GM12873 (cell line): ENCODE measurements at regions not wholly inside any gene's neighbourhood (a gene's known extent, or its start where the extent isn't known, plus 50 kb on each side); places are given as distances from the start of the nearest gene placed in this dataset.

Experiments used
- TF ChIP-seq, protein P1 (sequence below): IDR thresholded peaks from 2 replicates; pipeline ENCODE4 v1.5.1; 2012; ENCODE audit warnings: low read depth, mild to moderate bottlenecking, moderate library complexity, low read length, control low read depth; ENCODE audit not compliant: insufficient read depth; ENCODE audit errors: missing control alignments

DNA sequence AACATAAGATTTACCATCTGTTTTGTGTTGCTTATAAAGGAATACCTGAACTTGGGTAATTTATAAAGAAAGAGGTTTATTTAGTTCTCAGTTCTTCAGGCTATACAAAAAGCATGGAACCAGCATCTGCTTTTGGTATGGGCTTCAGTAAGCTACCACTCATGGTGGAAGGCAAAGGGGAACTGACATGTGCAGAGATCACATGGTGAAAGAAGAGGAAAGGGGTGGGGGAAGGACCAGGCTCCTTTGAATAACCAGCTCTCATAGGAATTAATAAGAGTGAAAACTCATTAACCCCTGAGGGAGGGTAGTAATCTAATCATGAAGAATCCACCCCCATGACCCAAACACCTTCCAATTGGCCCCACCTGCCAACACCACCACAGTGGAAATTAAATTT is 89.5 kb upstream of the TMEM170B start:
- TF ChIP-seq, protein P1, sequence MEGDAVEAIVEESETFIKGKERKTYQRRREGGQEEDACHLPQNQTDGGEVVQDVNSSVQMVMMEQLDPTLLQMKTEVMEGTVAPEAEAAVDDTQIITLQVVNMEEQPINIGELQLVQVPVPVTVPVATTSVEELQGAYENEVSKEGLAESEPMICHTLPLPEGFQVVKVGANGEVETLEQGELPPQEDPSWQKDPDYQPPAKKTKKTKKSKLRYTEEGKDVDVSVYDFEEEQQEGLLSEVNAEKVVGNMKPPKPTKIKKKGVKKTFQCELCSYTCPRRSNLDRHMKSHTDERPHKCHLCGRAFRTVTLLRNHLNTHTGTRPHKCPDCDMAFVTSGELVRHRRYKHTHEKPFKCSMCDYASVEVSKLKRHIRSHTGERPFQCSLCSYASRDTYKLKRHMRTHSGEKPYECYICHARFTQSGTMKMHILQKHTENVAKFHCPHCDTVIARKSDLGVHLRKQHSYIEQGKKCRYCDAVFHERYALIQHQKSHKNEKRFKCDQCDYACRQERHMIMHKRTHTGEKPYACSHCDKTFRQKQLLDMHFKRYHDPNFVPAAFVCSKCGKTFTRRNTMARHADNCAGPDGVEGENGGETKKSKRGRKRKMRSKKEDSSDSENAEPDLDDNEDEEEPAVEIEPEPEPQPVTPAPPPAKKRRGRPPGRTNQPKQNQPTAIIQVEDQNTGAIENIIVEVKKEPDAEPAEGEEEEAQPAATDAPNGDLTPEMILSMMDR = no peak

DNA sequence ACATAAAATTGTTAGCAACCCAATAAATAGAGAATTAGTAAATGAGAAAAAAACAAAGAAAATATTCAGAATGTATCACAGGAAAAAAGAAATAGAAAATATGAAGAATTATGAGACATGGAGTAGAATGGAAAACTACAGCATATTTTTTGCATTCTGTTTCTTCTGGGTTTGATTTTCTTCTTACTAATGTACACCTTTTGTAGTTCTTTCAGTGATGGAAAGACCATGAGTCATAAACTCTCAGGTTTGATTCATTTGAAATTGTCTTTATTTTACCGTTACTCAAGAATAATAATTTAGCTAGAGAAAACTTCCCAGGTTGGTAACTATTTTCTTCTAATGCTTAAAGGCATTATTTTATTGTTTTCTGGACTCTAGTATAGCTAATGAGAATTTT is 90.3 kb upstream of the TMEM170B start:
- TF ChIP-seq, protein P1 = no peak

DNA sequence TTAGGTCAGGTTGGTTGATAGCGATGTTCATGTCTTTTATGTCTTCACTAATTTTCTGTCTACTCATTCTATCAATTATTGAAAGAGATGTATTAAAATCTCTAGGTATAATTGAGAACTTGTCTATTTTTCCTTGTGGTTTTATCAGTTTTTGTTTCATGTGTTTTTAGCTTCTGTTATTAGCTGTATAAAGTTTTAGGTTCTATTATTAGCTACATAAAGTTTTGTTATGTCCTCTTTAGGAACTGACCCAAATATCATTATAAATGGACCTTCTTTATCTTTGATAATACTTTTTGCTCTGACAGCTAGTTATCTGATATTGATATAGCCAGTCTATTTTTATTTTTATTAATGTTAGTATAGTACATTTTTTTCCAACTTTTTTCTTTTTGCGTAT is 92.4 kb upstream of the TMEM170B start:
- TF ChIP-seq, protein P1 = no peak

DNA sequence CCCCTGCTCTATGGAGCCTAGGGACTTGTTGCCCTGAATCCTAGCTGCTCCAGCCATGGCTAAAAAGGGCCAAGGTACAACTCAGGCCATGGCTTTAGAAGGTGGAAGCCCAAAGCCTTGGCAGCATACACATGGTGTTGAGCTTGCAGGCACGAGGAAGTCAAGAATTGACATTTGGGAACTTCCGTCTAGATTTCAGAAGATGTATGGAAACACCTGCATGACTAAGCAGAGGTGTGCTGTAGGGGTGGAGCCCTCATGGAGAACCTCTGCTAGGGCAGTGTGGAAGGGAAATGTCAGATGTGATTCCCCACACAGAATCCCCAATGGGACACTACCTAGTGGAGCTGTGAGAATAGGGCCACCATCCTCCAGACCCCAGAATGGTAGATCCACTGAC is 95.1 kb upstream of the TMEM170B start:
- TF ChIP-seq, protein P1 = no peak

DNA sequence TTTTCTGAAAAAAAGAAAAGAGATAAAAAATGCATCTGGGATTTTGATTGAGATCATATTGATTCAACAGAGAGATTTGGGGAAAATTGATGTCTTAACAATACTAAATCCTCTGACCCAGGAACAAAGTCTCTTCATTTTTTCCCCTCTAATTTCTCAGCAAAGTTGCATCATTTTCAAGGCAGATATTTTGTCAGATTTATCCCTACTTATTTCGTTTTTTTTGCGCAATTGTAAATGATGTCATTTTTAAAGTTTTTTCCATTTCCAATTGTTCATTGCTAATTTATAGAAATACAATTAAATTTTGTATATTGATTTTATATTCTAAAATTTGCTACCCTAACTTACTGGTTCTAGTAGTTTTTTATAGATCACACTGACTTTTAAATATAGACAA is 97.7 kb upstream of the TMEM170B start:
- TF ChIP-seq, protein P1 = no peak

DNA sequence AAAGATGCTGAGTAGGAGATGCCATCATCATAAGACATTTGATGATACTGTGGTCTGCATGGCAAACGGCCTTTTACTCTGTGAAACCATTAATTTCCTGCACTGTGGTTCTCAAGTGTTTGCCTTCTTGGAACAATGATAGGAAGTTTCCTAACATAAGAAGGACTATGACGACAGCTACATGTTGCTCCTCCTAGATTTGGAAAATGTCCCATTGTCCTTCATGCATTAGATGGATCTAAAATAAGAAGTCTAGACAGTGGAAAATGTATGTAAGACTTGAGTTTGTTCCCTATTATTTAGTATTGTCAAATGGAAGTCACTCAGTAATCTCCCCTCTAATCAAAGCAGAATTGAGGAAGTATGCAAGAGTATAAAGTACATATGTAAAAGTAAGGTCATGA is 98.5 kb upstream of the TMEM170B start:
- TF ChIP-seq, protein P1 = no peak

DNA sequence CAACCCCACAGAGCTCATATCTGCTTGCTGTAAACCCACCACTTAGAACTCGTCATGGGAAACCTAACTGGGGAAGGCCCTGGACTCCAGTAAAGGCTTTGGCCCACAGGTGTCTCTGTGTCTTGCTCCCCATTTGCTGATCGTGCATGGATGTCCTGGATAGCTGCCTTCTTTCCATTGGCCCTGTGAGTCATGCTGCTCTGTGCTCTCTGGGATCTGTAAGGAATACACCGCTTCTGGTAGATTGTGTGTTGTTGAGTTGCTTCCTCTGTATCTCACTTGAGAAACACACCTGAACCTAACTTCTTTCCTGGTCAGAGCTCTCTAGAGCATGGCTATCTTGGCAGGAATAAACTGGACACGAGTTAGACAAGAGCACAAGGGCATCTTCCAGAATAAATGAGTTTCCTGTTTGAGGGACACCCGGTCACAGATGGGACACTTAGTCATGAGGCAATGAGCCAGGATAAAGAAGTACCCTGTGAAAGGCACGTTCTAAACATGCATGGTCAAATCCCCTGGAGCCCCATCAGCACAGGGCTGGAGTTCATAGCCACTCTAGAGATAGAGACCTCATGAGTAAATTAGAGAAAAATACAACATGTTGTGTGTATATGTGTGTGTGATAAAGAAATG is 99.6 kb upstream of the TMEM170B start:
- TF ChIP-seq, protein P1 = no peak
